CD1c-positive myeloid dendritic cell (primary cell): ENCODE measurements at regions not wholly inside any gene's neighbourhood (a gene's known extent, or its start where the extent isn't known, plus 50 kb on each side); places are given as distances from the start of the nearest gene placed in this dataset.

Experiments used
- DNase-seq: peaks from one replicate; pipeline ENCODE4 v3.0.0-alpha.2; 2016; ENCODE audit errors: extremely low spot score

DNA sequence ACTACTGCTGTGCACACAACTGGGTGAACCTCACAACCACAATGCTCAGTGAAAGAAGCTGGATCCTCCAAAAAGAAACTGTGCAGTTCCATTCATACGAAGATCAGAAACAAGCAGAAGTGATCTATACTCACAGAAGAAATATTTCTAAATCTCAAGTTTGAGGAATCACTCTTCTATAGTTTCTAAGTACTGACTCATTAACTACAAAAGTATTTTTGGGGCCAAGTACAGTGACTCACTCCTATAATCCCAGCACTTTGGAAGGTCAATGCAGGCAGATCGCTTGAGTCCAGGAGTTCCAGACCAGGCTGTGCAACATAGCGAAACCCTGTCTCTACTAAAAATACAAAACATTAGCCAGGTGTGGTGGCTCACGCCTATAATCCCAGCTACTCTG, 51.3 kb upstream of the RELL1 start:
- DNase-seq, result peak; percentile 34
